Left hindlimb (tissue), 1 donor: ENCODE measurements at regions not wholly inside any gene's neighbourhood (a gene's known extent, or its start where the extent isn't known, plus 50 kb on each side); places are given as distances from the start of the nearest gene placed in this dataset.
"Not testable (repeated sequence)": the region's sequence is repeated elsewhere in the genome, so short reads cannot be mapped to it uniquely, and the experiment has no call there.

Experiments
- DNase-seq: peaks from one replicate; pipeline ENCODE4 v3.0.0-alpha.2; 2018

DNA sequence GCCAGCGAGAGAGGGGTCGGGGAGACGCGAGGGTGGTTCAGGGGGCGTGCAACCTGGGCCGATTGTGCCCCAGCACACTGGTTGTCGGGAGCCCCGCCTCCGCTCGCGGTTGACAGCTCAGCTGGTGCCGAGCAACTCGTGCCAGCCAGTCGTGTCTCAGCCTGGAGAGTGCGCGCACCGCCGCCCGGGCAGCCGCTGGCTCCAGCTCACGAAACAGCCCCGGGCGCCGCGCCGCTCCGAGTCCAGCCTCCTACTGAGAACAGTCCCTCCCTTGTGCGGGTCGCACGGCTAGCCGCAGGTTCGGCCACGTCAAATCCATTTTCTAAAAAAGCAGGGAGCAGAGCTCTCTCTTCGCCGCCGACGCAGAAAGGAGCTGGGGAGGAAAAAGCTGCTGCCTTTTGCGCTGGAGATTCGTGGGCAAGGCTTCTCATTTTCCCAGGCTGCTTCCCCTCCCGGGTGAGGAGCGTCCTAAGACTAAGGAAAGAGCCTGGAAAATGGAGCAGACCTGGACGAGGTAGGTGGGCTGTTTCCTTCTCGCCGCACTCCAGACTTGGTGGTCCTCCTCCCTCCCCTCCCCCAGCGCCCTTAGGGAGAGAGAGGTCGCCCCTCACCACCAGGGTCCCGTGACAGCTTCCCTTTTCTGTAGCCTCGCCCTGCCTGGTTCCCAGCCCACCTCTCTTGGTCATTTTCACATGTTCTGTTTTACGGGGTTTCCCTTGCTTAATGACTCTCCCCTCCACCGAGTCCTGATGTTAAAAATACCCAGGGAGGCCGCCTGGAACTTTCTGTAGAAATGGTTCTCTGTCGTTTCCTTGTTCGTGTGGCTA is 56.7 kb upstream of the SEC22B start:
- not testable (repeated sequence) for DNase-seq

DNA sequence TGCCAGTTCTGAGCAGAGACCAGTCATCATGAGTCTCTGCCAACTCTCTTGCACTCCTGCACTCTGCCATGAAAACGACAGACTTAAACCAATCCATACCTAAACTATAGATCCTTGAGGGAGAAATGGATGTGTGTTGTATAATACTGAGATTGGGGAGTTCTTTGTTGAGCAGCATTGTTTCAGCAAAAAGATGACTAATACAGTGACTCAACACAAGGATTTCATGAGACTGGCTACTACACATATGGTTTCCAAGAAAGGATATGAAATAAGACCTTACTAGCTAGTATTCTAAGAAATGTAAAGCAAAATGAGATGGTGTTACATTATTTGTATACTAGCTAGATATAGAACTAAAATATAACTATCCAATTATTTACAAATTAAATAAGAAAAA is 53.5 kb upstream of the SEC22B start:
- not testable (repeated sequence) for DNase-seq
